Kasumi-1 (cell line): ENCODE measurements at regions not wholly inside any gene's neighbourhood (a gene's known extent, or its start where the extent isn't known, plus 50 kb on each side); places are given as distances from the start of the nearest gene placed in this dataset.

ENCODE experiments used
- DNase-seq, 2 experiments: peaks; one replicate each; lab custom pipeline; 2025; lab: John Stamatoyannopoulos, UW

DNA sequence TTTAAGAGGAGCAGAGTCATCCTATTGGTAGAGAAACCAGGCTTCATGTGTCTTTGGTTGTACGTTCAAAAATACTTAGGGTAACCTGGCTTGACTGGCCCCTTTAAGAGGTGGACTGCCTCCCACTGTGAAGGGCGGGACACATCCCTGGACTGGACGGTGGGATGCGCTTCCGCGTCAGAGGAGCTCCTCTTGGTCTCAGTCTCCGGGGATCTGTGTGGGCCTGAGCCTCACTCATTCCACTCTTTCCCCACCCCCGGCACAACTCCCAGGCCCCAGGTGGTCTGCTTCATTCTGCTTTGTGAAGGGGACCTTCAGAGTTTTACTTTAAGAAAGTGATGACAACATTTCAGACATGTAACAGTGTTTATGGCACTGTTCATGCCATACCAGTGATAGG, 601.1 kb downstream of the IRX1 start:
- no peak for DNase-seq

DNA sequence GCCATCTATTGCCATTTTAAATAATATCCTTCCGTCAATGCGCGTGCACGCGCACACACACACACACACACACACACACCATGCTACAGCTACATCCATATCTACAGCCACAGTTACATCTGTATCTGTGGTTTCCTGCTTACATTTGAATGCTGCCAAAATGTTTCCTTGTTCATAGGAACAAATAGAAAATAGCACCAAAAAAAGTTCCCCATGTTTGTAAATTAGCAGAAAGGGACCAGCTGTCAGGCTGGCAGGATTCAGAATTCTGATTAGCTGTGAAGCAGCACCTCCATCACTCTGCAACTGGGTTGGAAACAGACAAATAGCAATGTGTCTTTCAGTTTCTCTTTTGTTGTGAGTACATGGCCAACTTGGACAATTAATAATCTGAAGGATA, 601.5 kb downstream of the IRX1 start:
- DNase-seq, result no peak

DNA sequence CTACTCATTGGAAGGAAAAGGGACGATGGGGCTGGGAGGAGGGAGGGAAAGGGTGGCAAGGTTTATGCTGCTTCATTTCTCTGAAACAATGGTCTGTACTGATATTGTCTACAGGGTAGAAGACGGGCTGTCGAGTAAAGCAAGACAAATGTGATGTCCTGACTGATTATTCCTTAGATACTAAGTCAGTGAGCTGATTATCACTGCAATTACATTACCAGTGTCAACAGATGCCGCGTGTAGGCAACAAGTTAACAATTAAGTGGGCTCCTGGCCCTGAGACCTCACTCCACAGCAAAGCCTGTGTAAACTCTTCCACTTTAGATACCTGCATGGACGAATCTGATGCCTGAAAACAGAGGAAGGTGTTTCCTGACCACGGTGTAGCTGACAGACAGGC, 602.8 kb downstream of the IRX1 start:
- no peak for DNase-seq

DNA sequence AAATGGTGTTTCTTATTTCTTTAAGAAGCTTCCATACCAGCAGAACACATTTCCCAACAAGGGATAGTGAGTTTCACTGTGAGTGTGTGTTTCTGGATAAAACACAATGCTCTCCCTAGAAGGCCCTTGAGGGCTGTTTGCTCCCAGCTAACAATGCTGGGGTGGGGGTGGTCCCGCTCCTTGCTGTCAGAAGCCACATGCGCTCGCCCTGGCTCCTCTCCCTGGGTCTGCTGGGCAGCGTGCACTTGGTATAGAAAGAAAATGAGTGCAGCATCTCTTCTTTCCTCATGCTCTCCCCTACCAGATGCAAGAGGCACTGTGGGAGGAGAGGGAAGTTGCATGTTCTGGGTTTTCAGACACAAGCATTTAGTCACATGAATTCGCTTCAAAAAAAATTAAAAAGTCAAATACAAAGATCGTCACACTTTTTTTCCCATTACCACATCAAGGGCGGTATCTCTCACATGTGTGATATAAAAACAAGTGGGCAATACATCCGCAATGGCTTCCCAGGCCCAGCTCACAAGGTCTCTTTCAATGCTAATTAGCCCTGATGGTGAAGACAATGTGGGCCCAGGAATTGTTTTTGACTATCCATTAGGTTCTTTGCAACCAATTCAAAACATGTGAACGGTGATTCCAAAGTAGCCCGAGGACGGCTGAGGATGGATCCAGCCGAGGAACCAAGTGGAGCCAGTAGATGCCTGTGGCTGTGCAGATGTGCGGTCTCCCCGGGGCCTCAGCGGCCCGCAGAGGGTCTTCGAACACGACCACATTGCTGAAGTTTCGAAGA, 603.6 kb downstream of the IRX1 start:
- DNase-seq, result no peak

DNA sequence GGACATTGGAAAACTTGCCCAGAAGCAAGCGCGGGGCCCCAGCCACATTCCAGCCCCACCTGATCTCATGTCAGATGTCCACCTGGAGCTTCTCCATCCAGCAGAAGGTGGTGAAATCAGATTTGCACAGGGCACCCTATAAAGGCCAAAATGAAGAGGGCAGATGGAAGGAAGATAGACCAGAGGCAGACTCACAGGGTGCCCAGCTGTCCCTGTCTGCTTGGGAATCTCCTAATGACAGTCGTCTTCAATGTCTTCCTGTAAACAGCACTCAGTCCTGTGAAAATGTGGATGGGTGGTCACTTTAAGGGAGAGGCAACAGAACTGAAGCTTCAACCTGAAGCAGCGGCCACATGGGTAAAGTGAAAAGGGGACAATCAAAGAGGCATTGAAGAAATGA, 607.5 kb downstream of the IRX1 start:
- DNase-seq, result no peak

DNA sequence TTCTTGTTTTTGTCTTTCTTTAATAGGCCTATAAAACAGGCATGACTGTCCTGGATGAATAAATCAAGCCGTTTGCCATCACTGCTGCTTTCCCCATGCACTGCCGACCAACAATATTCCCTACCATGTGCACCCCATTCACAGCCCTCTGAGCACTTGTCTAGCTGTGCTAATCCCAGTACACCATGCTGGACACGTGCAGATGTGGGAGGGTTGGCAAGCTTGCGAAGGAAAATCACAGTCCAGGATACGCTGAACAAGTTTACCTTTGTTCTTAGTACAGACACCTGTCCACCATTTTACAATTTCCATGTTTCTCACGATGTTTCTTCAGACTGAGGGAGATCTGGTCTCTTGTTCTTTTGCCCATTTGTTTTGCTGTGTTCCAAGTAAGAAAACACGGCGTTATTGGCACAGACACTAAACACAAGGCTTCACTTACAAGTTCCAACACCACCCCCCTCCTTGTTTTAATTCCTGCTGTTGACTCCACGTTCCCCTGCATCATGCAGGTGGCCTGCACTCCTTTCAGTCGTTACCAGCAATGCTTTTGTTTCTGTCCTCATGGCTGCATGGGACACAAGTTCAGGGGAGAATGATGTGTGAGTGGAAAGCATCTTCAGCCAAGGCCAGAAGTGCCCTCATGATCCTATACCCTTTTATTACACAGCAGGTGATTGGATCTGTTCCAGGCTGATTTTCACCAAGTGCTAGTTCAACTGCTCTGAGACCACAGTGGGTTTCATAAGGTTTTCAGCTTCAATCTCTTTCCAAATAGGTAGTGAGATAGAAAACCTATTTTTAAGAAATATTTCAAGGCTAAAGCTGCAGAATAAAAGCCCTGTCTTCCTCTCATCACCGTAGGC, 608.9 kb downstream of the IRX1 start:
- no peak for DNase-seq

DNA sequence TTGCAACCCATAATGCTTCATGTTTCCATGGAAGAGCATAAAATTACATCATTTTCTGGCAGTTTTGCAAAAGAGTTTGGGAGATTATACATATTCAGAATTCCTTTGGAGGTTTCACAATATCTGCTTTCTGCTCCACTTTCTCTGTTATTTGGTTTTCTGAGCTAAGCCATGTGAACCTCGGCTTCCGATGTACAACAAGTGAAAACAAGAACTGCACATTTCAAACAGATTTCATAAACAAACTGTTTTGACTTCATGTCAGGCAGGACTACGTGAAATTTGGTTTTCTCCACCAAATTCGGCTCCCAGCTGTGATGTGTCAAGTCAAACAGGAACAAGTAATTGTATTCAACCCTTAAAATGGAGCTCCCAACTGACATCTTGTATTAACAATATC, 609.8 kb downstream of the IRX1 start:
- no peak for DNase-seq

DNA sequence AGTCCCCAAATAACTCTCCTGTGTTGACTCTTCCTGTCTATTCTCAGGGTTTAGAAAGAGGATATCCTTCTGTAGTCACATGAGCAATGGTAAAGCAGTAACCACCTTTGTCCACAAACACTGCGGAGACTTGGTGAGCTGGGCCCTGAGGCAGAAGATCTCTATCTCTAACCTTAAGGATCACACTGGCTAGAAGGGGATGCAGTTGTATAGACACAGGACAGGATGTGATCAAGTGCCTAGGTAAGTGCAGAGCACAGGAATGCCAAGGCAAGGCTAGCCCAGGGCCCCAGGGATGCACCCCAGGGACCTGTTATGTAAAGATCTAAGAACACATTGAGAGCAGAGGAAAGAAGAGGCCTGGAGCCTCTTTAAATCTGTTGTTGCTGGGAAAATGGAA, 610.5 kb downstream of the IRX1 start:
- no peak for DNase-seq

DNA sequence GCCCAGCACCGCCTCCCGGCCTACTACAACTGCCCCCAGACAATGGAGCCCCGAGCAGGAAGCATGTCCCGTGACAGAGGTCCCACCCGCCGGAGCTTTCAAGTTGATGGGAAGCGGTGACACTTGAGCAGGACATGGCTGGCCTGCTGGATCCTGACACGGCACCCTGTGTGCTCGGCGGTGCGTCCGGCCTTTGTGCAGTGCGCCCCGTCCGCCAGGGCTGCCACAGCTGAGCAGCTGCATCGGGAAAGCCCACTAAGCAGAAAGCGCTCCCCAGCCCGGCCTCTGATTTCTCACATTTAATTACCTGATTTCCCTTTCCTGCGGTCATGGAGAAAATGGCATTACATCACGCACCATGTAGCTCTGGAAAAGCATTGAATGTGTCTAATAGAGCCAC, 611.9 kb downstream of the IRX1 start:
- DNase-seq, result no peak

DNA sequence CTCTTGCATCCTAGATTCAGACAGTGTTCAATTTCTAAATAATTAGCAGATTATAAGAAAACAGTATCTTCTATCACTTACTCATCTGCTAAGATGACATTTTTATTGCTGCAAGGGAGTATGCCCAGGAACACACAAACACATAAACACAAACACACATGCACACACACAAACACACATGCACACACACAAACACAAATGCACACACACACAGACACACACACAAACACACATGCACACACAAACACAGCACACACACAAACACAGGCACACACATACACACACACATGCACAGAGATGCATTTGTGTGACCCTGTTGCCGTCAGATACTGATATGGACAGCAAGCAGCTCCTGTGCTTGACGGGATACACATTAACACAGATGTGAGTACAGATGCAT, 612.9 kb downstream of the IRX1 start:
- no peak for DNase-seq

DNA sequence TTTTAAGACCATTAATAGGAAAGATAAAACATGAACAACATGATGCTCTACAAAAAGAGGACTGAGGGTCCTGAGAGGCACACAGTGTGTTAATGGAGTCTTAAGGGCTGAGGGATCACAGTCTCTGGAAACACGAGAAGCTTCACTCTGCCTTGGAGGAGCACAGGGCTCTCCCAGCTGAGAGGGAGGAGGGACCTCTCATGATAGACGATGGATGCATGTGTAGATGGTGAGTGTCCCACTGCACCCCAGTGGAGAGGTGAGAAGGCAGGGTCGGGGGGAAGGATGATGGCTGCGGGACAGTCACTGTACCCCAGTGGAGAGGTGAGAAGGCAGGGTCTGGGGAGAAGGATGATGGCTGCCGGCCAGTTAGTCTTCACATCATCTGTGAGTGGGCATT, 613.4 kb downstream of the IRX1 start:
- no peak for DNase-seq

DNA sequence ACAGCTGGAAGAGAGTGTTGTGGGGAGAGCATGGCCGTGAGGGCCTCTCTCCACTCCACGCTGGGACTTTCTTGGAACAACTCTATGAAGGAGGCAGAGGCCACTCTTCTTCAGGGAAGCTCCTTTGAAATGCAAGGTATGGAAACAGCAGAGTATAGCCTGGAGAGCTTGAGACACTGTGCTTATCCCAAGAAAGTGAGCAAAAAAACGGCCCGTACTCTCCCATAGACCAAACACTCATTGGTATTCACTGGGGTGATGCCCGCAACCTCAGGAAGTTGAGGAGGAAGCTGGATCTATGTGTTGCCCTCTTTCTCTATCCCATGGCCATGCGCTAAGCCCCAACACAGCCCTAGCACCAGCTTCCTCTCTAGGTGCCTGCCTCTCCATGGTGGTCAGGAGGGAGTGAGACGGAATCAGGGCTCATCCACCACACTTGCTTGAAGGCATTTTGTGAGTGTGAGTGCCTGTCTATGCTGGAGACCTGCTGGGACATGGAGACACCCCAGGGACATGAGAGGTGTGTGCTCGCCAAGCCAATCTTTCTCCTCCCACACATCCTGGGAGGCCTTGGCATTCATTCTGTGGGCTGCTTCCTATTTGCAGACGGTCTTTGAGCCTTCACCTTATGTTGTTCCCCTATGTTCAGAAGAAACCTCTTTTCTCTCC, 616.6 kb downstream of the IRX1 start:
- no peak for DNase-seq

DNA sequence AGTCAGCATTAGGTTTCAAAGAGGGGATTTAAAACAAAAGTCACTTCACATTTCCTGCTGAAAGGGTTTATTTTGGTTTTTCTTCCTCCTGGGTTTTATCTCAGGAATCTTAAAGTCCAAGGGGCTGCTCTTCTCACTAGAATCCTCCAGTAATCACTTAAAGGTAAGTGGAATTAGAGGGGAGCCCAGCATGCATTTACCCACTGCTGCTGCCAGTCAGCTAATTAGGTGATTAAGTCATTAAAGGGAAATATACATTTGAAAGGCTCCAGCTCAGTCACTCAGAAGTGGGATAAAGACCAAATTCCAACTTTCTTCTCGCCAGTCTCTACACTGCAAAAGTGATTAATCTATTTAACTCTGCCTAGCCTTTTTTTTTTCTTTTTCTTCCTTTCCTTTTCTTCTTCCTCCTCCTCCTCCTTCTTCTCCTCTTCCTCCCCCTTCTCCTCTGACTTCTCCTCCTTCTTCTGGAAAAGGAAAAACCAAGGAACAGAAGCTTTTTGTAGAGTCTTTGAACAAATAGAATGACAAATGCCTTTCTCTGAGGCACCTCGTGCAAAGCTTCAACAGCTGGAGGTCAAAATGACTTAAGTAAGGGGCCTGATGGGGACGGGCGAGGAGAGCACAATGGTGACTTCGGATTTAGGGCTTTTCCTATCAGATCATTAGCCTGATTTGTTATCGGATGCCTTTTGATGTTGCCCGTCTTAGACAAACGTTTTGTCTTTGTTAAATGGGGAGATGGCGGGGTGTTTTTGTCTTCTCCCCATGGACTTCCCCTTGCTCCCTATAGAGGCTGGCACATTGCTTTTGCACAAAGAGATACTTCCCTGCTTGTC, 617.6 kb downstream of the IRX1 start:
- DNase-seq, result no peak

DNA sequence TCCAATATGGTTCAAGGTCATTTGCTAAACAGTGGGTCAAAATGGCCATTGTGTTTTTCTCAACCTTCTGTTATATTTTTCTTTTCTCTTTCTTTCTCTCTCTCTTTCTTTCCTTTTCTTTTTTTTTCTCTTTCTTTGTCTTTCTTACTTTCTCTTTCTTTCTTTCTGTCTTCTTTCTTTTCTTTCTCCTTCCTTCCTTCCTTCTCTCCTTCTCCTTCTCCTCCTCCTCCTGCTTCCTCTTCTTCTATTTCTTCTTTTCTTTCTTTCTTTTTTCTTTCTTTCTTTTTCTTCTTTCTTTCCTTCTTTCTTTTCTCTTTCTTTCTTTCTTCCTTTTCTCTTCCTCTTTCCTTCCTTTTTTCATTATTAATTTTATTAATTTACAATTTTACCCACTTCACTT, 619.5 kb downstream of the IRX1 start:
- no peak for DNase-seq

DNA sequence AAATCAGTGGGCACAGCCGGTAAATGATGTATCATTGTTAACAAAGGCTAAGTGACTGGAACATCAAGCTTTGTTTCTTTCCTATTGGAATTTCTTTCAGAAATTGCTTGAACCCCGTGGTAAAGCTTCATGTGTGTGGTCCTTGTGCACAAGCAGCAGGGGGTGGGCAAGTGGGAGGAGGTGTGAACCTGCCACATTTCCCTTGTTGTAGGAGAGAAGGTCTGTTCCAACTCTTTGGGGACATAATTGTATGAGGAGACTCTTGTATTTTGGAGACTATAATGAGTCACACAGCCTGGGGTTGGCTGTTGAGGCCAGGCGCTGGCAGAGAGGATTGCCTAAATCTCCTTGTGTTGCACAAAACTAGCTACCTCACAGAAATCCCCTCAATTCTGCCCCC, 620.5 kb downstream of the IRX1 start:
- DNase-seq, result no peak

DNA sequence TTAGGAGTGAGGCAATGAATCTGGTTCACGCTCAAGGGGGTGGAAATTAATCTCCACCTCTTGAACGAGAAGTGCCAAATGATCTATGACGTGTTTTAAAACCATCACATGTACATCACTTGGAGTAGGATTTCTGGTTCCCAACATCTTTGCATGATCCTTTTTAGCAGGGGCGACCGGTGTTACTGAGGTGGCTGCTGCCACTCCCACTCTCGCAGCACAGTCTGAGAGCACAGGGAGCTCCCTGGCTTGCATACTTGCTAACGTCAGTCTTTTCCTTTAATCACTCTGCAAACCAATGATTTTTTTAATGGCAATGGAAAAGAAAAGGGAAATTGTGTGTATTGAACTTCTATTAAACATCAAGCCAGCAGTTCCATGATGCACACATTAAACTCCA, 624.4 kb downstream of the IRX1 start:
- no peak for DNase-seq

DNA sequence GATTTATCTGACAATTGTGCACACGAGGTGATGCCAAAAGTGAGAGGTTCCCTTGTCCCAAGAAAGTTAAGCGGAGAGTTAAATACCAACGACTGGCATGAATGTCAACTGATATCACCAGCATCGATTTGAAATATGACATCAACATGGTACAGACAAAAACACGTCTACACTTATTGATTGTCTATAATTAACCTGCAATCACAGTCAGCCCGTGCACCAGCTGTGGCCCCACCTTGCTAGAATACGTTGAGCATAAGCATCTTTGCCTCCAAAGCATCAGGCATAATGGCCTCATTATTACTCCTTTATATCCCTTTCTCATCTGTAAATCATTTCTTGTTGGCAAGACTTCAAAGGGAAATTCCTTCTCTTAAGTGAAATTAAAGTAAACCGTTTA, 625.4 kb downstream of the IRX1 start:
- no peak for DNase-seq

DNA sequence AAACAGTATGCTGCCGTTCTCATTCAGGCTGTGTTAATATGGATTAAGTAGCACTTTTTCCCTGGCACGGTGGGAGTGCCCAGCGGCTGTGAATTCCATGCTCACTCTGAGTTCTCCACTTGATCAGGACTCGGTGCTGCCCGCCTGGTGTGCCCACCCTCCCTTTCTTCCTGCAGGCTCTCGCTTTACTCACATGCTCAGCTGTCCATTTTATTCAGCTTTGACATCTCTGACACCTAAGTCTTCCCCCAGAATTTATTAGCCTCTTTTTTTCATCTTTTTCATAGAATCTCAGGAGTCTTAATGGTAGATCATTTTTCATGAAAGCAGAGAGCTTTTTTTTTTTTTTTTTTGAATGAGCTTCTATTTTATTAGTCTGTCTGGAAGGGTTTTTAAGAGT, 626.5 kb downstream of the IRX1 start:
- no peak for DNase-seq

DNA sequence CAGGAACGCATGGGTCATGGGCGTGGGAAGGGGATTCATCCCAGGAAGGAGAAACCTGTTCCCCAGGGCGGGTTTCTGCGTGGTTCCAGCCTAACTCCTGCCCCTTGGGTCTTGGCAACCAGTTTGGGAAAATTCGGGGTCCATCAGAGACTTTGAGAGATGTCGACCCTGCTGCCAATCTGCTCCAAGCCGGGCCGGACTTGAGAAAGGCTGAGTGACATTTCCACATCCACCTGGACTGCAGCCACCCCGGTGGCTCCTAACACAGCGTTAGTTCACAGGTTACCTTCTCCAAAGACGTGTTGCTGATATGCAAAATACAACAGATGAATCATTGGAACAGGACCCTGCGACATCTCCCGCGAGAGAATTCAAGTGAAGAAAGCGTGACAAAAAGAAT, 627.2 kb downstream of the IRX1 start:
- DNase-seq, result no peak

DNA sequence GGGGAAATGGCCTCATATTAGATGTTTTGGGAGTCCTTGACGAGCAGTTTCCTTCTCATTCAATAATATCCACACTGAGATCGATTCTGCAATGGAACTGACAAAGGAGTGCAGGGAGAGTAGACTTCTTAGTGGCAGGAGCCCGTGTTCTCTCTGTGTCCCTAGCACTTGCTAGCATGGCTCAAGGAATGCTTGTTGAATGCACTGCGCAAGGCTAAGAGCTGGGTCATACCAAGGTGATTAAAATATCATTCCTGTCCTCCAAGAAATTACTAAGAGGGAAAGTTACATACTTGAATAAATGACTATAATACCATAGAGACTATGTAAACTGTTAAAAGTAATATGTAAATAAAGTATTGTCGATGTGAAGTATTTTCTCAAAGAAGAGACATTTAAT, 630.1 kb downstream of the IRX1 start:
- DNase-seq, result no peak

DNA sequence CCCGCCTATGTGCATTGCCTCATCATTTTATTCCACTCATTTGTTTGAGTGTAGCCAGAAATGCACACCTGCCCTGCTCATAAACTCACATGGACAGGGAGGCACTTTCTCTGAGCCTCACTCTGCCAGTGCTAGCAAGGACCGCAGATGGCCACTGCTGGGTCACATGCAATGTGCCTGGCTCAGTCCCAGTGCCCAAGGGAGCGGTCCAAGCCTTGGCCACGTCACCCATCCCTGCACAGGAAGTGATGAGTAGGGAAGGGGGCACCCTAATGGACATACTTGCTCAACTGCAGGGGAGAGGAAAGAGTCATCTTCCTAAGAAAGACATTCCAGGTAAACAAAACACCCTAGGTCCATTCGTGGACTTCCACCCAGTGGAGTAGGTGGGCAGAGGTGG, 630.9 kb downstream of the IRX1 start:
- DNase-seq, result no peak

DNA sequence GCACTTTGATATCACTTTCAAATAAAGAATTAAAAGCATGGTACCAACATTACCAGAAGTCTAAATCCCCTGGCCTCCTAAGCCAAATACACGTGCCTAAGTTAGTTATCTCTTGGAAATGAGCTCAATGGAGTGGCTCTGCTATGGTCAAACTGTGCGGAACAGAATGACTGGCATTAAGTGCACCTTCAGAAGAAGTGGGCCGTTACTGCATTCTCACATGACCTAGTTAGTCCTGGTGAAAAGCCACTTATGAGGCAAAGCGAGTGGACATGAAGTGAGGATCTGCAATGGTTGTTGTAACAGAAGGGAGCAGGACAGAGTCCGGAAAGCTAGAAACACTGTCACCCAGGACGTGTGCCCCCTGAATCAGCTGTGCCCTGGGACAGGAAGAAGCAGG, 633.1 kb downstream of the IRX1 start:
- DNase-seq, result no peak
